HG02852 (cell line): ENCODE measurements at regions not wholly inside any gene's neighbourhood (a gene's known extent, or its start where the extent isn't known, plus 50 kb on each side); places are given as distances from the start of the nearest gene placed in this dataset.

Experiments
- ATAC-seq: cut with Tn5 transposase; IDR thresholded peaks from one replicate; pipeline ENCODE4 v1.9.1; 2021; ENCODE audit warnings: mild to moderate bottlenecking, moderate library complexity; ENCODE audit not compliant: unreplicated experiment

DNA sequence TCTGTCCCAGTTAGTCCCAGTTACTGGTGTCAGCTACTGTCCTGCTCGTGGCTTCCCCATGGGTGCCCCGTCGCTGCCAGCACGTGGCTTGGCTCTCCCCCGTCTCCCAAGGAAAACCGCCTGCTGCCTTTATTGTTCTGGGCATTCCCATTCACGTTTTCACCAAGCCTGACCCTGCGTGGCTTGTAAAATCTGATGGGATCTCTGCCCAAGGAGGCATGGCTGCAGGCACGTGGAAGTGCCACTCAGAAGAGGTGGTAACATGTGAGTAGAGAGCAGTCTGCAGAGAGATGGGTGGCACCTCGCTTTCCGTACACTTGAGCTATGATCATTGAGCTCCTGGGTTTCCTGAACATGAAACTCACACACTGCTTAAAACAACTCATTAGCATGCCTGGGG lies 429.2 kb upstream of the KLF4 start:
- no peak for ATAC-seq

DNA sequence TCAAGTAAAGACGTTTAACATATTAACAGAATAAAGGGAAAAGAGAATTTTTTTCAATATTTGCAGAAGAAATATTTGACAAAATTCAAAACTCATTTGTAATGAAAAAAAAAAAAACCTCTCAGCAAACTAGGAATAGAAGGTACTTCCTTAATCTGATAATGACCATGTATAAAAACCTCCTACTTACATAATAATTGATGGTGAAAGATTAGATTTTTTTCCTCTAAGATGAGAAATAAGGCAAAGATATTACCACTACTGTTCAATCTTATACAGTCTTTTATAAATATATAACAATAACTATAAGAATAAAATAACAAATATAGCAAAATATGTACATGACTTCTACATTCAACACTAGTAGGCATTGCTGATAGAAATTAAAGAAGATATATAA lies 424.6 kb upstream of the KLF4 start:
- ATAC-seq, result no peak

DNA sequence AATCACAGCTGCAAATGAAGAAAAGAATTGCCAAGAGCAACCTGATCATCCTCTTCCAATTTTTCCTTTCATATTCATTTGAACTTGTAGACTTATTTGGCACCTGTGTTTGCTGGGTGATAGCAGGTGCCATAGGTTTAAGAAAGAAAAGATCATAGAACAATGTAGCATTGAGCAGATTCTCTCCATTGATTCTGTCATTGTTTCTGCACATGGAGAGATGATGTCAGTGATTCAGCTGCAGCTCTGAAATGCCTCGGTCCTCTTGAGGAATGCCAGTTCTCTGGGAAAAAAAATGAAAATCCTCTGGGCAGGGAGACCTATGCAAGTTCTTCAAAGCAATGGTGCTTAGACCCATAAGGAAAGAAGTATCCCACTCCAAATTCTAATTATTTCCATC lies 418.1 kb upstream of the KLF4 start:
- no peak for ATAC-seq

DNA sequence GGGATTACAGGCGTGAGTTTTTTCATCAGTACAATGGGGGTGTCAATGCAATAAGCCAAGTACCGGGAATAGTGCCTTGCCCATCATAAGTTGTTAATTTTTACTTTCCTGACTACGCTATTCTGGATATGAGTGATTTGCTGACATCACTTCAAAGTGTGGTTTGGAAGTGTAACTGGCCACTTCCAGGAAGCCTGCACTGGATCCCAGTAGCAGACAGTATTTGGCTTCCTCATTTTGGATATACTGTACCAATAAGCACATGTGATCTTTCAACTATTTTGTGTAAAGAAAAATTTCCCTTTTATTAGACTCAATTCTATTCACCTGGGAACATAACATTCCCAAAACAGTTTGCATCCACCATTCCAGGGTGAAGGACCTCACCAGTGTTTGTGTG lies 417.7 kb upstream of the KLF4 start:
- no peak for ATAC-seq

DNA sequence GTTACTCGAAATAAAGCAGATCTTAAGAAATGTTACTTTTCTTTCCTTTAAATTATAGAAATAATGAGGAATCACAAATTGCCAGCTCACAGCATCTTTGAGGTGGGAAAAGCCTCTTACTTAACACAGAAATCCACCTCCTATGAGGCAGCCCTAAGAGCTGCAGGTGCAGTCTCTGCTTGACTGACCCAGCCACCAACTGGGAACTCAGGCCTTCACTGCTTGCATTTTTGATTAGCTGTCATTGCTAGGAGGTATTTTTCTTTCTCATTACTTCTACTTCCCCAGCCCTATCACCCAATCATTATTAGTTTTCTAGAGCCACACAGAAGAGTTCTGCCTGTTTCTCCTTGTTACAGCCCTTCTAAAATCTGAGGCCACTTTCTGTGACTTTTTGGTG lies 416.5 kb upstream of the KLF4 start:
- no peak for ATAC-seq

DNA sequence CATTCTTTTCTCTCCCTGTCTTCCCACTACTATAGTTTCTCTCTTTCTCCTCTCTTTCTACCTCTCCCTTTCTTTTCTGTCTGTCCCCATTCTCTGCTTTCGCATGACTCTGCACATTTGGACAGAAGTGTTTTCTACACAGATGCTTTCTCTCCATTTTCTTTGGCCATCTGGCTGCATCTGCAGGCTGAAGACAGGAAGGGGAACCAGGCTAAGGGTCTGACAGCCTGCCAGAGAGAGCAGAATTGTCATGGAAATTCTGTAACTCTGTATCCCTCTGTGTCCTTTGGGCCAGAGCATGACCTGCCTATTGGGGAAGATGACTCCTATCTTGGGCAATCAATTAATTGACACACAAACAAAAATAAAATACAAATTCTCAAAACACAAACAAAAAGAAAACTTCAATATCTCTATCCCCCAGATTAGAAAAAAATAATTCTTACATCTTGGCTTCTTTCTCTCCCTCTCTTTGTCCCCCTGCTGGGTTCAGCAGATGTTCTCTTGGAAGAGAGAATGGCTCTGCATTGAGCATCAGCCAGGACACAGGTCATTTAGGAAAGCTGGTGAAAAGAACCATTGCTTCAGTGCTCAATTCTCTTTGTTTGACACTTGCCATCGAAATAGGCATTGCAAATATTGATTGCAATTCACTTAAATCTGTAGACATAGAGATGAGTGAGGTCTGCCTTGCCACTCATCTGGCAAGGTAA lies 415.9 kb upstream of the KLF4 start:
- no peak for ATAC-seq

DNA sequence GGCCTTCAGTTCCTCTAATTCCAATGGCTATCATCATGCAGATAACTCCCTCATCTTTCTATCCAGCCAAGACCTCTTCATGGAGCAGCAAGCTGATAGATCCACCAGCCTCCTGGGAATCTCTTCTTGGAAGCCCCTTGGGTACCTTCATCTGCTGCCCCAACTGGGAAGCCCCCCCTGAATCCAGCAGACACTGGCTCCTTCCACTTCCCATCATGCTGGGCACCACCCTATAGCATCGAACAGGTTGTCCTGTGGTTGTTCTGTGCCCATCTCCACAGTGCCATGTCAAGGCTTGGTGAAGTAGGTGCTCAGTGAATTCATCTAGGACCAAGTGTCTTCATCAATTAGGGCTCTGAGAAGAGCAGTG lies 410.4 kb upstream of the KLF4 start:
- ATAC-seq, result no peak

DNA sequence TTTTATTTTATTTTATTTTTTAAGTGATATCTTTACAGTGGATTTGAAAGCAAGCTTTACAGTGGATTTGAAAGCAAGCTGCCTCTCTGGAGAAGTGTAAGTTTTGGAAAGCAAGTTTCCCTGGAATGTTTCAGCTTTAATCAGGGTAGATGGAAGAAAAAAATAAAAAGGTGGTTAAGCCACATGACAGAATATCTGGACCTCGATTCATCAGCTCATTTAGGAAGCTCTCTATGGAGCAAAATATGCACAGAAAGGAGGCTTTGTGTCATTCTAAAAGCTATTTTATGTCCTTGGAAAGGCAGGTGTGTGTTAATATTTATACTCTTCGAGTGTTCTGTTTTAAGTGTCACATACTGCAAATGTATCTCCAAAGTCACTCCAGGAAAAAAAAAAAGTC lies 409.2 kb upstream of the KLF4 start:
- ATAC-seq, result no peak

DNA sequence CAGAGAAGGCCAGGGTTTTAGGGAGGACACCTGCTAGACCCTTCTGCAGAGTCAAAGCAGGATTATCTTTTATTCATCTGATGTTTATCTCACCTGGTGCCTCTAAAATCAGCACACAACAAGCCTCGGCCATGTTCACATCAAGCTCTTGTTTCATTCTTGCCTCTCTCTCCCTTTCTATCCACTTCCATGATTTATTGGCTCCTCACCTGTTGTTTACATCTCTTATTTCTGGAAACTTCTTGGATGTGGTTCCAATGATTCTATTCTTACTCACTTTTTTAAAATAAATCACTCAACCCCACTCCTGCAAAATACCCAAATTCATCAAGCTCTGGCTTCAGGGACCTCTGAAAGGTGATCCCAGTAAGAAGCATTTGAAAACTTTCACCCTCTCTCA lies 407.0 kb upstream of the KLF4 start:
- ATAC-seq, result no peak

DNA sequence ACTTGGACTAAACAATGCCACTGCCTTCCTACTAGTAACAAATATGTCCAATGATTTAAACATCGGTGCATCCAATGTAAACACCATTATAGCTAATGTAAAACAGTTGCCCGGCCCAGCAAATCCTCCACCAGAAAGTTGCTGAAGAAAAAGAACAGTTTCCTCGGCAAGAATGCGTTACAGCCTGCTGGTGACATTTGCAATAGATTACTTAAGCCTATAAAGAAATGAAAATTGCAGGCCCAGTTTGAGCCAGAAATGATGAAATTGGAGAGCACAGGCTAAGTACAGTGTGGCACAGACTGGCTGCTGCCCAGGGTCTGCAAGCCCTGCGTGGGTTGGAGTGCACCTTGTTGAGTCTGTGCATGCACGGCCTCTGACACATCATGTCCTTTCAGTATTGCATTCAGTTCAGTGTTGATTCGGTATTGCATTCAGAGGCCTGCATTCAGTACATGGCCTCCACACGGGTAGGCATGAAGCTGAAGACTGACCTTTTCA lies 406.0 kb upstream of the KLF4 start:
- ATAC-seq, result no peak

DNA sequence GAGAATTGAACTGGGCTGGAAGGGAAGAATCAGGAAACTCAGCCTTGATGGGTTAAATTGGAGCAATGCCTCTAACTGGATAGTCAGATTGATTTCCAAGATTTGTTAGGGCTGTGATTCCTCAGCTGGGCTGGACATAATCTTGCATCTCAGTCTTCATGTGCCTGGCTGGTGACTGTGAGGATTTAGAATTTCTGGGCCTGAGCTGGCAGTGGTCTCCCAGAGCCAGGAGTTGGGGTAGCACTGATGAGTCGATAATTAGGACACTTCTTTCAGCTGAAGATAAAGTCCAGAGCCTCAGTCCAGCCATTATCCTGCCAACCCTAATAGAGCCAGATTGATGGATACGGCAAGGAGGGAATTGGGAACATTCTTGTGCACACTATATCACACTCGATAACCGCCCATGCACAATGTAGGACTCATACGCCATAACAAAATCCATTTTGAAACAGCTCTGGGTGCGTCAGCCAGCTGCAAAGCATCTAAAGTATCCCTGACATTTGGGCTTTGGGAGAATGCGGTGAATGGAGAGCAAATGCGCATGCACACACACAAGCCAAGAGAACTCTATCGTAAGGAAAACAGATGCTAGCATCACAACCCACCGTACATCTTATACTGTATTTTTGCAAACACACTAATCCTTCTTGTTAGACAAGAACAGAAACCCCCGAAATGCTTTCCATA lies 405.1 kb upstream of the KLF4 start:
- ATAC-seq, result no peak

DNA sequence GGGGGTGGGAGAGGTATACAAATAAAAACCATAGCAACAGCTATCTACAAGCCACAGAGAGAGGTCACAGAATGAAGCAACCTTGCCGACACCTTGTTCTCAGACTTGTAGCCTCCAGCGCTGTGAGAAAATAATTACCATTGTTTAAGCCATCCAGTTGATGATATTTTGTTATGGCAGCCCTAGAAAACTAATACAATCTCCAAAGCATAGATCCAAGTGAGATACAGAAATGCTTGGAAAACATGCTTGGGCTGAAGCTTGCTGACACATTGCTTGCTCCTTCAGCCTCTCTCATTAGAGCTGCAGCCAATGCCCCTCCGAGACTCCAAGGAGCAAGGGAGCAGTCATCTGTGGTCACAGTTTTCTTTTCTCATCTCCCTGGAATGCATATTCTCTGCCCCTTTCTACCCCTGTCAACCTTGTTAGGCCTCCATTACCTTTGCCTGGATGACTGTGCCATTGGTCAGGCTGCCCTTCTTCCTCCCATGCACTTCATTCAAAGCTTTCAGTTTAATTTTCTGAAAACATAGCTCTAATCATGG lies 401.4 kb upstream of the KLF4 start:
- no peak for ATAC-seq

DNA sequence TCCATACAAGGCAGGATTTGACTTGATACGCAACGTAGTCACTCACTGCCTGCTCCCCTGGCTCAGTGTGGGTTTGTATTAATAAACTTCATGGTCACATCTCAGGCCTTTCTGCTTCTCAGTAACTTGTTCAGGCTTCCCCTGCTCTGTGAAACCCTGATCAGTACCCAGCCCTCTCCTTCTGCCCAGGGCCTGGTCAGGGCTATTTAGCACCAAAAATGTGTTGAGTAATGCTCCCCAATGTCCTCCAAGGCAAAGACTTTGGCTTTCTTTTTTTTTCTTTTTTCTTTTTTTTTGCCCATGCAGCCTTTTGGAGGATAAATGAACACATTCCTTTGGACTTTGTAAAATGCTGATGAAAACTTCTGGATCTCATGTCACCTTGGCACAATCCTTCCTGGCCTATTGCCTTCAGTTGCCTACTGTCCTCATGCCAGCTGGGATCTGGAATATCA lies 399.2 kb upstream of the KLF4 start:
- no peak for ATAC-seq

DNA sequence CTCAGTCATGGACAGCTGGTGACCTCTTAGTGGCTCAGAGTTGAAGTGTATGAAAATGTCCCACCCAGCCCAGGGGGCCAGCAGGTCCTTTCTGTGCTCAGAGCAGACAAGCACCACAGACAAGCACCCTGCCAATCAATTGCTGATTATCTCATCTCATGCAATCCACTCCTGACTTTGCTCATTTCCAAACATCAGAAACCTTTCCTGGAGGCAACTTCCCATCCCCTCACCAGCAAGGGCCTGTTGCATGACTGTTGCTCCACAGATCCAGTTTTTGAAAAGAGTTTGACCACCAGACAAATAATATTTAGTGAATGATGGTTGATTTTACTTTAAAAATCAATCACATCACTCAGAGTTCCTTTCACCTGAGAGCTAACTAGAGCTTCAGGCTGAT lies 397.3 kb upstream of the KLF4 start:
- ATAC-seq, result no peak

DNA sequence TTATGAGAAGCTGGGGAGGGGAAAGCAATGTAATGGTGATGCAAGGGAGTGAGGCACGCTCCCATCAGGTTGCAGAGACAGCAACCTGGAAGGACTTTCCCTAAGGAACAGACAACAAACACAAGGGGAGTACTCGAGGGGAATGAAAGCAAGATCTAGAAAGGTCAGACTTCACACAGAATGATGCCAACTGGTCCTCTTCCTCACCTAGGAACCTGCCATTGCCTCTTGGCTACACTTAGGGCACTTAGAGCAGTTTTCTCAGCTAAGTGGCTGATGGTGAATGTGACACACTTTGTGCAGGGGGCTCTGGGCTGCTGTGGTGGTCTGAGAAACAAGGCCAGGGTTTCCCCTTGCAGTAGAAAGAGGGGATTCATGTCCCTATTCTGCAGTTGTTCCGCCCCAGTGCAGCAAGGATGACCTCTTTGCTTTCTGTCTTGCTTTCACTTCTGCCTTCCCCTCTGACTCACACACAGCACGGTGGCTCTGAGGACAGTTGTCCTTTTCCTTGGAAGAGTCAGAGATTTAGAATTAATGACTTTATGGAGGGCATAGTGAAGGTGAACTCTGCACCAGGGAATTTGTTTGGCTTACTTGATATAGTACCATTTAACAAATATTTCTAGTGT lies 394.0 kb upstream of the KLF4 start:
- ATAC-seq, result peak; percentile 97

DNA sequence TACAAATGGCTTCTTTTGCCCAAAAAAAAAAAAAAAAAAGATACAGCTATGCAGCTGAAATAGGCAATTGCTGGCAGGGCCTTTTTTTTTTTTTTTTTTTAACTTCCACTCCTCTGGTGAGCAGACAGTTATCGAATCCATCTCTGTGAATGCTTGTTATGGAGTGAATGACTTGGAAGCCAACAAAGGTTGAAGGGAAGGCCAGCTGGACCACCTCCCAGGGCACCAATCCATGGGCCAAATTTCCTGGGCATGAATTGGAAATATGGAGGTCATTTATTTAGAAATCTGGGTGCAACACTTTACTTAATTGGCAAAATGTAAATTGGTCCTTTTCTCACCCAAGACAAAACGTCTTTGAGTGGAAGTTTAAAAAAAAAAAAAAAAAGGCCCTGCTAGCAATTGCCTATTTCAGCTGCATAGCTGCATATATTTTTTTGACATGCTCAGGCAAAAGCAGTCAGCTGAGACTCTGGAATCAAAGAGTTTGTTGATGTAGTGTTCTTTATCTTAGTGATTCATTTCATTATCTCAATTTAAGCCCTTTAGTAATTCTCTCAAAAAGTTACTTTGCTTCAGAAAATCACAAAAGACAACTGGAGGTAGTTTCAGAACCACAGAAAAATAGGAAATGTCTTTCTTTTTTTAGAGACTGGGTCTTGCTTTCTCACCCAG lies 392.2 kb upstream of the KLF4 start:
- ATAC-seq, result no peak

DNA sequence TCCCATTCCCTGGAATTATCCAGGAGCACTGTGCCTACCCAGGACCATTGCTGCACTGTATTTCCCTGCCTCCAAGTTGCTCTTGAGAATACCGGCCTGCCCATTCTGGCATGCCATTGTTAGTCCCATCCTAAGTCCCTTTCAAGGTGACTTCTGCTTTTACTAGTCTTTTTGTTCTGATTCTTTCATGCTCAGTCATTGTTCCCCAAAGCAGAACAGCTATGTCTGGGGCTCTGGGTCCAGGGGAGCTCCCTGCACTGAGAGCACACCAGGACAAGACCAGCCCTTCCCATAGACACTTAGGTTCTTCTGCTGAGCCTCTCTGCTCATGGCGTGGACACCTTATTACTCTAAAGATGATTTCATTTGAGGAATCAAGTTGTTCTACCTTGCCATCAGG lies 388.9 kb upstream of the KLF4 start:
- no peak for ATAC-seq

DNA sequence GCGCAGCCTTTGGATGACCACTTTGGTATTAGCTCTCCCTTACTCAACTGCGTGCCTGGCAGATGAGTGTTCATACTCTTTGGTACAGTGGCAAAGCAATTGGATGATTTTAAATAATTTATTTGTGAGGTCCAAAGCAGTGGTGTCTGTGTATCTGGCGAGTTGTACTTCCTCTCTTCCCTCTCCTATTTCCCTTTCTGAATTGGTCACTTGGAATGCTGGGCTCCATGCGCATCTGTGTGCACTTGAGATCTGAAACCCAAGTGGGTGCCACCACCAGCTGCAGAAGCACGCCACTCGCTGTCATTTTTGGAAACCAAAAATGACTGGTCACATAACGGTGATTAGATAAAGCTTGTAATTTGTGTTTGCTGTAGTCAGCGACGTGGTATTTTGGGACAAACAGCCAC lies 386.0 kb upstream of the KLF4 start:
- ATAC-seq, result peak; percentile 39

DNA sequence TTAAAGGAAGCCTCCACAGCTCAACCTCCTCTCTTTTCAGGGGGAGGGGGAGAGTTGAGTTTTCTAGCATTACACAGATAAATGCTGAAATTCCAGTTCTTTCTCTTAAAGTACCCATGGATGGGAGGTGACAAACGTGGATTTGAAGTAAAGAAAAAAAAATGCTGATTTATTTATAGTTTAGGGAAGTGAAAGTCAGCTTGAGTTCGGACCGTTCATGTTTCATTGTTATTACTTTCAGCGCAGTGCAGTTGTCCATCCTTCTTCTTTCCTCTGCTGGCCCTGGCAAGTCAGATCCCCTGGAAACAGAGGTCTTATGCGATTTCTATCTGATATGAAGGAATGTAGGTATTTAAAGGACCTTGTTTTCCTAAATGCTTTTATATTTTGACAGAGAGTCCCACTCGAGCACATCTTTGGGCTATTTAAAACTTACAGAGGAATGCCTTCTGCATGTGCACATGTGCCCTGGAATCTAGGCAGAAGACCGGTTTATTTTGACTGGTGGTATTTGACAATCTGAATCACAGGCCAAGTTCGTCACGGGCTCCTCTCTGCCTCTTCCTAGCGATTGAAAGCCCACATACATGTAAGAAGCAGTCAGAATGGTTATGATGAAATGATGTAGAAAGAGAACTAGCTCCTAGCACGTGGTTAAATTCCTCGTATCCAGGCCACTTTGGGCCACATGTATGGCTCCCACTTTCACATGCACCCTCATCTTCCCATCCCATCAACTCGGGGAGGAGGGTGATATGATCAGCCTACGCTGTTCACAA lies 385.2 kb upstream of the KLF4 start:
- ATAC-seq, result peak; percentile 73

DNA sequence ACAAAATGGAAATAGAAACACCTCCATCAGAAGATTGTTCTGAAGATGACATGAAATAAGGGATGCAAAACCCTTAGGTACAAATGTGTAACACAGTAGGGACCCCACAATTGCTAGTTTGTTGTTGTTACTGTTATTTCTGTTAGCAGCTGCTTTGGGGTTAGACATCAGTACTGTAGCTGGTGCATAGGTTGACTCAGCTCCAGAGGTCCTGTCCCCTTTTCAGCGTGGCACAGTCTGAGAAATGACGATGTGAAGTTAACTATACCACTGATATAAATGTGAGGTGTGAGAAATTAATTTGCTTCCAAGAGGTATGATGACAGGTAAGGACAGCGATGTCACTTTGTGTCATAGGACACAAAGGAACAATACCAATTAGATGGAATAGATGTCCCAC lies 384.6 kb upstream of the KLF4 start:
- ATAC-seq, result peak; percentile 38
